Vagina (tissue), 2 donors: ENCODE measurements at regions not wholly inside any gene's neighbourhood (a gene's known extent, or its start where the extent isn't known, plus 50 kb on each side); places are given as distances from the start of the nearest gene placed in this dataset.

Experiments used
- DNase-seq, 2 donors: peaks; one replicate each; pipeline ENCODE4 v3.0.0-alpha.2; 2017; ENCODE audit errors: extremely low spot score in 2 of 2
- H3K27ac ChIP-seq: fragments of 200-600 bp; sonication (generic); one replicate; pipeline ENCODE4 v1.5.1; 2019
- H3K27me3 ChIP-seq: fragments of 200-600 bp; sonication (generic); one replicate; pipeline ENCODE4 v1.5.1; 2019
- H3K36me3 ChIP-seq, 2 donors: fragments of 200-600 bp; sonication (generic); one replicate each; pipeline ENCODE4 v1.5.1; 2017 to 2019
- H3K4me1 ChIP-seq: fragments of 200-600 bp; sonication (generic); one replicate; pipeline ENCODE4 v1.5.1; 2019
- H3K4me3 ChIP-seq, 2 donors: fragments of 200-600 bp; sonication (generic); 1 replicate in 1 of 2; 2 replicates in 1 of 2; pipeline ENCODE4 v1.5.1; 2016 to 2019
- H3K9me3 ChIP-seq: fragments of 200-600 bp; sonication (generic); one replicate; pipeline ENCODE4 v1.5.1; 2019
- POLR2A ChIP-seq, 2 donors: fragments of 450-650 bp; IDR thresholded peaks; one replicate each; pipeline ENCODE4 v1.6.1; 2017; ENCODE audit warnings: antibody characterized with exemption in 2 of 2, mild to moderate bottlenecking in 2 of 2, moderate library complexity in 2 of 2
- POLR2AphosphoS5 ChIP-seq, 2 donors: sonication (generic); formaldehyde crosslinking; IDR thresholded peaks; one replicate each; pipeline ENCODE4 v1.9.0; 2017; ENCODE audit warnings: antibody characterized with exemption in 2 of 2, mild to moderate bottlenecking in 2 of 2, low read depth in 1 of 2; ENCODE audit not compliant: insufficient read depth in 1 of 2
- intact Hi-C: fragments of 100-400 bp; cut with DNase I; formaldehyde crosslinking; loops from one replicate; pipeline ENCODE4 v1.15.1; 2023
- TF ChIP-seq, protein P1 (sequence below), 3 experiments: fragments of 450-650 bp in 2 of 3; fragments of 200-600 bp in 1 of 3; sonication (generic) in 1 of 3; IDR thresholded peaks; one replicate each; pipeline ENCODE4 v1.5.1; 2017 to 2019; ENCODE audit warnings: antibody characterized with exemption in 3 of 3, mild to moderate bottlenecking in 2 of 3, moderate library complexity in 2 of 3

DNA sequence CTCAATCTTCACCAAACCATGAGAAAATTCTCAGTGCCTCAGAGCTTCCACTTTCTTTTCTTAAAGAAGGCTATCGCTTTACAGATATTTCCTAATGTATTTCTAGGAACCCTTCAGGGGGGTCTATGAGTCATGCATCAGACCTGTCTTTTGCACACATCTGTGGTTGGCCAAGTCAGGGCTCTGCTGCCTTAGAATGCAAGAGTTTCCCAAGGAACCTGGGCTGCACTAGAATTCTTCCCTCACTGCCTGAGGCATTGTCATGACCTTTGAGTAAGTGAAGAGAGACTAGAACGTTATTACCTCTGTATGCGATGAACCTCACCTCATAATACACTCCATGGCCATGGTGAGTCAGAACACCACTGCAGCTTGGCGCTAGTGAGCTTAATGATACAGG lies 365.0 kb upstream of the ID4 start:
- no peak for DNase-seq
- H3K4me1 ChIP-seq: no peaks in the 10 kb centered on the region
- no peaks in the 10 kb centered on the region for H3K27me3 ChIP-seq
- no peaks in the 10 kb centered on the region for H3K9me3 ChIP-seq
- TF ChIP-seq POLR2A (IDR thresholded peaks at IDR 0.05) (no peak), POLR2AphosphoS5 (IDR thresholded peaks at IDR 0.05; ENCODE audit: insufficient read depth in 1 of 2, low read depth in 1 of 2) (no peak)
- TF ChIP-seq, protein P1, sequence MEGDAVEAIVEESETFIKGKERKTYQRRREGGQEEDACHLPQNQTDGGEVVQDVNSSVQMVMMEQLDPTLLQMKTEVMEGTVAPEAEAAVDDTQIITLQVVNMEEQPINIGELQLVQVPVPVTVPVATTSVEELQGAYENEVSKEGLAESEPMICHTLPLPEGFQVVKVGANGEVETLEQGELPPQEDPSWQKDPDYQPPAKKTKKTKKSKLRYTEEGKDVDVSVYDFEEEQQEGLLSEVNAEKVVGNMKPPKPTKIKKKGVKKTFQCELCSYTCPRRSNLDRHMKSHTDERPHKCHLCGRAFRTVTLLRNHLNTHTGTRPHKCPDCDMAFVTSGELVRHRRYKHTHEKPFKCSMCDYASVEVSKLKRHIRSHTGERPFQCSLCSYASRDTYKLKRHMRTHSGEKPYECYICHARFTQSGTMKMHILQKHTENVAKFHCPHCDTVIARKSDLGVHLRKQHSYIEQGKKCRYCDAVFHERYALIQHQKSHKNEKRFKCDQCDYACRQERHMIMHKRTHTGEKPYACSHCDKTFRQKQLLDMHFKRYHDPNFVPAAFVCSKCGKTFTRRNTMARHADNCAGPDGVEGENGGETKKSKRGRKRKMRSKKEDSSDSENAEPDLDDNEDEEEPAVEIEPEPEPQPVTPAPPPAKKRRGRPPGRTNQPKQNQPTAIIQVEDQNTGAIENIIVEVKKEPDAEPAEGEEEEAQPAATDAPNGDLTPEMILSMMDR (IDR thresholded peaks at IDR 0.05): no peak
- H3K36me3 ChIP-seq: no peaks in the 10 kb centered on the region
- H3K27ac ChIP-seq: no peak overlapping the region
- intact Hi-C loops: no loop called here
- no peak overlapping the region for H3K4me3 ChIP-seq

DNA sequence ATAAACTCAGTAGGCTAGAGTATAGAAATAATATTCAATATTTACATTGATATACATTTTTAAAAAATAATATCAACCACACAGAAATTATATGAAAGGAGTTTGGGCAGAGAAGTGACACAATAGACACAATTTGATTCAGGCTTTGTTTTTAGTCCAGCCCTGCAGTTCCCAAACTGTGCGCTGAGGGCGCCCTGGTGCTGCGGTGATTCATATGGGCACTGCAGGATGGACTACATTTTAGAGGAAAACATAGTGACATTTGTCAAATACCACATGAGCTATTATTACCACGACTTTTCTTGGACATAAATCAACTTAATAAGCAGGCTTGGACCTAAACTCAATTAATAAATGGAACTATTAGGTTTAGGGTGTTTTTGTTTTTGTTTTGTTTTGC lies 364.3 kb upstream of the ID4 start:
- H3K9me3 ChIP-seq: no peaks in the 10 kb centered on the region
- no peak for DNase-seq
- no peak overlapping the region for H3K27ac ChIP-seq
- no peaks in the 10 kb centered on the region for H3K36me3 ChIP-seq
- H3K4me3 ChIP-seq: no peak overlapping the region
- no peaks in the 10 kb centered on the region for H3K27me3 ChIP-seq
- no peak for TF ChIP-seq POLR2A (IDR thresholded peaks at IDR 0.05)
- TF ChIP-seq POLR2AphosphoS5 (IDR thresholded peaks at IDR 0.05; ENCODE audit: insufficient read depth in 1 of 2, low read depth in 1 of 2): no peak
- TF ChIP-seq, protein P1 (IDR thresholded peaks at IDR 0.05): no peak
- H3K4me1 ChIP-seq: no peaks in the 10 kb centered on the region
- intact Hi-C loops: no loop called here

DNA sequence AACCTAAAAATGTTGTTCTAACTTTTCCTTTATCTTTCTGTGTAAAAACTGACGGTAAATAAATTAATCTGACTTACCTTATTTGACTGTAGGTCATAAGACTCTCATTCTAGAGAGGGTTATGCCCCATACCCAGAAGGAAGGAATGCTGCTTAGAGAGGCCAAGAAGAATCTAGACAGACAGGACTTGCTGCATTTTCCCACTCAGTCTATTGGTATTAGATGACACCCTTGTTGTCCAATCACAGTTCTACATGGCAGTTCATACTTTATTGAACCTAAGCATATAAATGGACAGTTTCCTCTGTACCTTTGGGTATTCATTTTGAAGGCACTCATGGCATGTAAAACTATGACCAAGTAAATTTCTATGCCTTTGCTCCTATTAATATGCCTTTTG lies 359.6 kb upstream of the ID4 start:
- TF ChIP-seq POLR2A (IDR thresholded peaks at IDR 0.05): no peak
- TF ChIP-seq POLR2AphosphoS5 (IDR thresholded peaks at IDR 0.05; ENCODE audit: insufficient read depth in 1 of 2, low read depth in 1 of 2): no peak
- TF ChIP-seq, protein P1 (IDR thresholded peaks at IDR 0.05): no peak
- intact Hi-C loops: no loop called here
- no peaks in the 10 kb centered on the region for H3K27me3 ChIP-seq
- H3K4me1 ChIP-seq: no peaks in the 10 kb centered on the region
- no peak overlapping the region for H3K4me3 ChIP-seq
- no peak for DNase-seq
- H3K9me3 ChIP-seq: no peaks in the 10 kb centered on the region
- H3K36me3 ChIP-seq: no peaks in the 10 kb centered on the region
- no peak overlapping the region for H3K27ac ChIP-seq

DNA sequence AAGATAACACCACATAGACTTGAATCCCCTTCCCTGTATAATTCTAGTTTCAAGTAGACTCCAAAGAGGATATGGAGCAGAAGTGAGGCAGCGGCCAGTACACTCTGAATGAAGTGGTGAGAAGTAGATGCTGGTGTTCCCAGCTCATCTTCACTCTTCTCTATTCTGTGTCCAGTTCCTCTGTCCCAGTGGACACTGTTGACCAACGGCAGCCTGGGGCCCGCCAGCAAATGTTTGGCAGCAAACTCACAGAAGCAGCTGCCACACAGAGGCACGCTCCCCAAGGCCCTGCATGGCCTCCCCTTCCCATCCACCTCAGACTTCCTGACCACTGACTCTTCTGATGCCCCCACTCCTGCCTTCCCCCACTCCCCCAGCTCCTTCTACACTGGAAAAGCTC lies 358.9 kb upstream of the ID4 start:
- TF ChIP-seq, protein P1 (IDR thresholded peaks at IDR 0.05): no peak
- no peak for TF ChIP-seq POLR2A (IDR thresholded peaks at IDR 0.05)
- TF ChIP-seq POLR2AphosphoS5 (IDR thresholded peaks at IDR 0.05; ENCODE audit: insufficient read depth in 1 of 2, low read depth in 1 of 2): no peak
- Histone ChIP-seq H3K27me3 (no peaks in the 10 kb centered on the region), H3K36me3 (no peaks in the 10 kb centered on the region), H3K9me3 (no peaks in the 10 kb centered on the region), H3K4me1 (no peaks in the 10 kb centered on the region), H3K4me3 (no peak overlapping the region), H3K27ac (no peak overlapping the region)
- DNase-seq: no peak
- intact Hi-C loops: no loop called here

DNA sequence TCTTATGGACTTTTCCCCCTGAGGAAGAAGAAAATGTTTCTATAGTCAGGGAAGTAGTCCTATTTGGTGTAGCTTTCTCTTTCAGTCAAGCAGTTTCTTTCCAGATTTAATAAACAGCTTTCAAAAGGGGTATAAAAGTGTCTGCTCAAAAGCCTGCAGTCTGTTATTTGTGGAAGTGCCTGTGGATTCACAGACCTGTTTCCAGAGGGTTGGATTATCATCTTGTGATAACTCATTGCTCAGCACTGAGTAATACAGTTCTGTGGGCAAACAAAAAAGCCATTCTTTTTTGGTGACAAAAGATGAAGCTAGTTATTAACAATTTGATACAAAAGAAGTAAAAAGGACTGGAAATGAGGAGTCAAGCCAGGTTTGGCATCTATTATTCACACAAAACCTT lies 358.2 kb upstream of the ID4 start:
- Histone ChIP-seq H3K27ac (no peak overlapping the region), H3K4me3 (no peak overlapping the region), H3K4me1 (no peaks in the 10 kb centered on the region), H3K36me3 (no peaks in the 10 kb centered on the region), H3K9me3 (no peaks in the 10 kb centered on the region), H3K27me3 (no peaks in the 10 kb centered on the region)
- intact Hi-C loops: no loop called here
- no peak for TF ChIP-seq POLR2A (IDR thresholded peaks at IDR 0.05)
- TF ChIP-seq POLR2AphosphoS5 (IDR thresholded peaks at IDR 0.05; ENCODE audit: insufficient read depth in 1 of 2, low read depth in 1 of 2): peak in 1 of 2 donors; percentile 16
- no peak for DNase-seq

DNA sequence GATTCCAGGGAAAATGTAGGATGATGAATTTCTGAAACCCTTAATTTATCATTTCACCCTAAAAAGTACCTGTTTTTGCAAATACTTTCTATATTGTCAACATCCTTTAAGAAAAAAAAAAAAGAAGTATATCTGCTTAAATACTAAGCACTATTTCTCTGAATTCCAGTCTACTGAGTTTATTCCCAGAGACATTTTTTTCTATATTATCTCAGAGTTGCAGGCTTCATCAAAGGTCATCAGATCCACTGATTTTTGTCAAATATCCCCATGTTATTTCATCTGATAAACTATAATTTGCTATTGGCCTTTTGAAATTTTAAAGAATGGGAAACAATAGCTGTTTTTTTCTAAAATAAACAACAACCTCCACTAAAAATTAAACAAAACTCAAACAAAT lies 357.6 kb upstream of the ID4 start:
- no peaks in the 10 kb centered on the region for H3K27me3 ChIP-seq
- DNase-seq: no peak
- no peaks in the 10 kb centered on the region for H3K4me1 ChIP-seq
- H3K4me3 ChIP-seq: no peak overlapping the region
- H3K27ac ChIP-seq: no peak overlapping the region
- TF ChIP-seq, protein P1 (IDR thresholded peaks at IDR 0.05): no peak
- TF ChIP-seq POLR2AphosphoS5 (IDR thresholded peaks at IDR 0.05; ENCODE audit: insufficient read depth in 1 of 2, low read depth in 1 of 2) (no peak), POLR2A (IDR thresholded peaks at IDR 0.05) (no peak)
- H3K9me3 ChIP-seq: no peaks in the 10 kb centered on the region
- intact Hi-C loops: no loop called here
- H3K36me3 ChIP-seq: no peaks in the 10 kb centered on the region
